AG04449 (cell line): ENCODE measurements at regions not wholly inside any gene's neighbourhood (a gene's known extent, or its start where the extent isn't known, plus 50 kb on each side); places are given as distances from the start of the nearest gene placed in this dataset.
A peak's percentile ranks its signal among the peaks of the same experiment; 100 is the strongest.

Source experiments
- CTCF ChIA-PET: fragments of 350-600 bp; formaldehyde crosslinking; extraction: SDS; loops from one replicate; lab custom pipeline; 2021; ENCODE audit warnings: antibody characterized with exemption; lab: Yijun Ruan, JAX
- POLR2A ChIA-PET: fragments of 400-600, 350-600 bp; formaldehyde crosslinking; extraction: SDS; loops from one replicate; lab custom pipeline; 2020; ENCODE audit warnings: antibody characterized with exemption, inconsistent platforms; lab: Yijun Ruan, JAX
- DNase-seq: peaks from one replicate; pipeline ENCODE4 v3.0.0-alpha.2; 2010; ENCODE audit warnings: low read depth, low spot score
- H3K4me3 ChIP-seq: 2 replicates; pipeline ENCODE4 v1.5.1; 2011; ENCODE audit warnings: low read depth, mild to moderate bottlenecking, control low read depth, low read length
- CTCF ChIP-seq: IDR thresholded peaks from one replicate; pipeline ENCODE4 v1.5.1; 2011; ENCODE audit warnings: mild to moderate bottlenecking, moderate library complexity, low read length, control low read depth, inconsistent platforms; ENCODE audit not compliant: insufficient read depth; ENCODE audit errors: missing control alignments

- peak; percentile 73 for DNase-seq
- ChIA-PET POLR2A (no interaction called here), CTCF (interaction anchor here (0.6 to 2.9 kb wide), 24 partner anchors 8 to 279 kb away, joined by 3 to 141 read pairs (median 4); no protein-coding TSS in a partner anchor)
- TF ChIP-seq CTCF = peak; percentile 34
- H3K4me3 ChIP-seq = no peak overlapping the region; the same call in 1 of the 2 replicates
These were observed 104.6 kb upstream of the ANO3 start for GRCh38 chr11:26227301-26227746.

- TF ChIP-seq CTCF = no peak
- DNase-seq = no peak
- ChIA-PET CTCF (interaction anchor here (0.6 to 2.9 kb wide), 25 partner anchors 9 to 280 kb away, joined by 3 to 141 read pairs (median 4); no protein-coding TSS in a partner anchor), POLR2A (no interaction called here)
- no peak overlapping the region for H3K4me3 ChIP-seq
These were observed 103.9 kb upstream of the ANO3 start for GRCh38 chr11:26227883-26228502.

GRCh38 chr11:26228778-26229177 is 103.2 kb upstream of the ANO3 start:
- POLR2A ChIA-PET = no interaction called here
- no peak for TF ChIP-seq CTCF
- no peak overlapping the region for H3K4me3 ChIP-seq
- CTCF ChIA-PET = interaction anchor here (1.0 to 2.9 kb wide), 11 partner anchors 10 to 255 kb away, joined by 3 to 141 read pairs (median 6); no protein-coding TSS in a partner anchor
- no peak for DNase-seq

- peak; percentile 44 for DNase-seq
- POLR2A ChIA-PET = no interaction called here
- no peak overlapping the region for H3K4me3 ChIP-seq
- CTCF ChIA-PET = interaction anchor here (1.2 to 2.9 kb wide), 5 partner anchors 12 to 247 kb away, joined by 3 to 141 read pairs (median 4); no protein-coding TSS in a partner anchor
- no peak for TF ChIP-seq CTCF
These were observed 102.7 kb upstream of the ANO3 start for GRCh38 chr11:26229257-26229656.

- POLR2A ChIA-PET = no interaction called here
- no peak for TF ChIP-seq CTCF
- H3K4me3 ChIP-seq = no peak overlapping the region
- no peak for DNase-seq
- CTCF ChIA-PET = interaction anchor here (2.9 to 3.2 kb wide), 2 partner anchors 248 kb away, joined by 17 to 141 read pairs; no protein-coding TSS in a partner anchor
These were observed 101.9 kb upstream of the ANO3 start for GRCh38 chr11:26229981-26230380.

GRCh38 chr11:26231252-26231661 is 100.7 kb upstream of the ANO3 start:
- CTCF ChIA-PET = interaction anchor here (0.8 to 3.2 kb wide), 5 partner anchors 42 to 263 kb away, joined by 3 to 17 read pairs (median 4); no protein-coding TSS in a partner anchor
- TF ChIP-seq CTCF = no peak
- POLR2A ChIA-PET = interaction anchor here (0.6 to 1.0 kb wide), 3 partner anchors 16 to 304 kb away, joined by 3 read pairs; no protein-coding TSS in a partner anchor
- peak; percentile 45 for DNase-seq
- H3K4me3 ChIP-seq = no peak overlapping the region
